ENCODE measurements at regions not wholly inside any gene's neighbourhood (a gene's known extent, or its start where the extent isn't known, plus 50 kb on each side); places are given as distances from the start of the nearest gene placed in this dataset.

- no peaks in the 10 kb centered on the region for H3K9me2 ChIP-seq (ENCODE audit: insufficient read depth)
- H3K79me2 ChIP-seq (replicated peaks; ENCODE audit: insufficient read depth) = no peaks in the 10 kb centered on the region
- H3K36me3 ChIP-seq (ENCODE audit: insufficient read depth) = no peaks in the 10 kb centered on the region
- no peaks in the 10 kb centered on the region for H3K4me1 ChIP-seq (ENCODE audit: insufficient read depth)
- H3K4me1 Mint-ChIP-seq = peaks cover 3% of the 10 kb centered on the region; the same call in 2 of the 3 replicates
- TF ChIP-seq STAT1 (IDR thresholded peaks at IDR 0.05; ENCODE audit: unreplicated experiment) (no peak), EZH2 (IDR thresholded peaks at IDR 0.05; ENCODE audit: low read depth, unreplicated experiment) (no peak)
- no peaks in the 10 kb centered on the region for H3F3A ChIP-seq (replicated peaks; ENCODE audit: low read depth)
- no peak overlapping the region for H3K4me2 ChIP-seq
- H3K27me3 ChIP-seq (ENCODE audit: insufficient read depth) = no peaks in the 10 kb centered on the region
- no peak overlapping the region for H3K4me3 ChIP-seq
- H3K36me3 Mint-ChIP-seq (ENCODE audit: low read depth) = no peaks in the 10 kb centered on the region
- no peaks in the 10 kb centered on the region for H3K9me3 Mint-ChIP-seq
- H2AFZ ChIP-seq = no peak overlapping the region
- no peak for DNase-seq (ENCODE audit: low spot score)
- no peak overlapping the region for H3K27ac Mint-ChIP-seq
- H3K27me3 Mint-ChIP-seq (ENCODE audit: insufficient read depth, low read depth, poor library complexity) = no peaks in the 10 kb centered on the region
- H3K4me3 Mint-ChIP-seq = no peak overlapping the region
- no peak for ATAC-seq
- H4K20me1 ChIP-seq (replicated peaks; ENCODE audit: insufficient read depth) = no peaks in the 10 kb centered on the region
- H3K27ac ChIP-seq (ENCODE audit: low read depth) = no peak overlapping the region
These were observed 267.7 kb upstream of the SEMA3A start for GRCh38 chr7:84462259-84462658.

- H3K4me3 ChIP-seq = no peak overlapping the region
- H3K4me1 Mint-ChIP-seq = peaks cover 3% of the 10 kb centered on the region; the same call in 2 of the 3 replicates
- no peaks in the 10 kb centered on the region for H3K27me3 ChIP-seq (ENCODE audit: insufficient read depth)
- no peak overlapping the region for H3K27ac ChIP-seq (ENCODE audit: low read depth)
- no peaks in the 10 kb centered on the region for H3K27me3 Mint-ChIP-seq (ENCODE audit: insufficient read depth, low read depth, poor library complexity)
- H2AFZ ChIP-seq = no peak overlapping the region
- DNase-seq (ENCODE audit: low spot score) (no peak), ATAC-seq (no peak)
- no peak overlapping the region for H3K4me2 ChIP-seq
- H3K4me1 ChIP-seq (ENCODE audit: insufficient read depth) = no peaks in the 10 kb centered on the region
- no peaks in the 10 kb centered on the region for H3K9me2 ChIP-seq (ENCODE audit: insufficient read depth)
- no peaks in the 10 kb centered on the region for H3K79me2 ChIP-seq (replicated peaks; ENCODE audit: insufficient read depth)
- no peaks in the 10 kb centered on the region for H3K9me3 Mint-ChIP-seq
- no peak overlapping the region for H3K4me3 Mint-ChIP-seq
- H3K36me3 ChIP-seq (ENCODE audit: insufficient read depth) = no peaks in the 10 kb centered on the region
- no peaks in the 10 kb centered on the region for H4K20me1 ChIP-seq (replicated peaks; ENCODE audit: insufficient read depth)
- no peaks in the 10 kb centered on the region for H3K36me3 Mint-ChIP-seq (ENCODE audit: low read depth)
- no peaks in the 10 kb centered on the region for H3F3A ChIP-seq (replicated peaks; ENCODE audit: low read depth)
- peak overlapping the region; percentile 70; the same call in 1 of the 2 replicates for H3K27ac Mint-ChIP-seq
- TF ChIP-seq ZNF114 (CRISPR knock-in tag; IDR thresholded peaks at IDR 0.05) (no peak), NANOG (IDR thresholded peaks at IDR 0.05; ENCODE audit: borderline replicate concordance) (no peak), POLR2AphosphoS5 (IDR thresholded peaks at IDR 0.05; ENCODE audit: low read depth) (no peak), ZNF462 (CRISPR knock-in tag; IDR thresholded peaks at IDR 0.05) (no peak), REST (IDR thresholded peaks at IDR 0.05; ENCODE audit: unreplicated experiment) (no peak), ETS1 (IDR thresholded peaks at IDR 0.05) (no peak), STAT1 (IDR thresholded peaks at IDR 0.05; ENCODE audit: unreplicated experiment) (no peak), ZNF331 (CRISPR knock-in tag; IDR thresholded peaks at IDR 0.05; ENCODE audit: low read depth) (no peak), EZH2phosphoT487 (IDR thresholded peaks at IDR 0.05; ENCODE audit: unreplicated experiment) (no peak), CREB1 (CRISPR knock-in tag; IDR thresholded peaks at IDR 0.05; ENCODE audit: low read depth) (no peak)
These were observed 266.5 kb upstream of the SEMA3A start for GRCh38 chr7:84461093-84461492.

All from GM23338 (cell line).